ENCODE measurements at regions not wholly inside any gene's neighbourhood (a gene's known extent, or its start where the extent isn't known, plus 50 kb on each side); places are given as distances from the start of the nearest gene placed in this dataset.

- no peaks in the 10 kb centered on the region for H3K27me3 Mint-ChIP-seq (ENCODE audit: low read depth)
- TF ChIP-seq, protein P1, sequence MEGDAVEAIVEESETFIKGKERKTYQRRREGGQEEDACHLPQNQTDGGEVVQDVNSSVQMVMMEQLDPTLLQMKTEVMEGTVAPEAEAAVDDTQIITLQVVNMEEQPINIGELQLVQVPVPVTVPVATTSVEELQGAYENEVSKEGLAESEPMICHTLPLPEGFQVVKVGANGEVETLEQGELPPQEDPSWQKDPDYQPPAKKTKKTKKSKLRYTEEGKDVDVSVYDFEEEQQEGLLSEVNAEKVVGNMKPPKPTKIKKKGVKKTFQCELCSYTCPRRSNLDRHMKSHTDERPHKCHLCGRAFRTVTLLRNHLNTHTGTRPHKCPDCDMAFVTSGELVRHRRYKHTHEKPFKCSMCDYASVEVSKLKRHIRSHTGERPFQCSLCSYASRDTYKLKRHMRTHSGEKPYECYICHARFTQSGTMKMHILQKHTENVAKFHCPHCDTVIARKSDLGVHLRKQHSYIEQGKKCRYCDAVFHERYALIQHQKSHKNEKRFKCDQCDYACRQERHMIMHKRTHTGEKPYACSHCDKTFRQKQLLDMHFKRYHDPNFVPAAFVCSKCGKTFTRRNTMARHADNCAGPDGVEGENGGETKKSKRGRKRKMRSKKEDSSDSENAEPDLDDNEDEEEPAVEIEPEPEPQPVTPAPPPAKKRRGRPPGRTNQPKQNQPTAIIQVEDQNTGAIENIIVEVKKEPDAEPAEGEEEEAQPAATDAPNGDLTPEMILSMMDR (IDR thresholded peaks at IDR 0.05; ENCODE audit: unreplicated experiment in 3 of 3), result no peak
- no peak overlapping the region for H3K4me3 Mint-ChIP-seq
- H3K9me3 Mint-ChIP-seq, result peaks cover 8% of the 10 kb centered on the region
- no peak overlapping the region for H3K27ac Mint-ChIP-seq
- no peaks in the 10 kb centered on the region for H3K36me3 Mint-ChIP-seq (ENCODE audit: low read depth)
- no peaks in the 10 kb centered on the region for H3K4me1 Mint-ChIP-seq
These were observed 179.7 kb upstream of the ROBO1 start for GRCh38 chr3:79947469-79947868.

DNA sequence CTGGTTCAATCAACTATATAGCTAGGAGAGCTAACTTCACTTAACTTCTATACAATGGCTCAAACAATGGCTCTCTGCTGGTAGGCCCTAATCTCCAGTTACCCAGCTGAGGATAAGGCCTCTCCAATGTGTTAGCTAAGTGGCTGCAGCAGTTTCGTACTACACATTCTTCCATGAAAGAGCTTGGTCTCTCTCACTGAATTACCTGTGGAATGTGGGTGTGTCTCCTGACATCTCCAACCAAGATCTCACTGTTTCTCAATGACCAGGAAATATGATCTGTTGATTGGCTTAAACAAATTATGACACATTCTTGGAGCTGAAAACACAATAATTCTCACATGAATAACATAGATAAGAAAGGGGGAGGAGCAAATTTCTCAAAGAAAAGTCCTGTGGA is 169.8 kb upstream of the ROBO1 start:
- Mint-ChIP-seq H3K36me3 (ENCODE audit: low read depth) (no peaks in the 10 kb centered on the region), H3K27ac (no peak overlapping the region), H3K9me3 (no peaks in the 10 kb centered on the region), H3K4me1 (no peaks in the 10 kb centered on the region), H3K27me3 (ENCODE audit: low read depth) (no peaks in the 10 kb centered on the region), H3K4me3 (no peak overlapping the region)
- TF ChIP-seq, protein P1 (IDR thresholded peaks at IDR 0.05; ENCODE audit: unreplicated experiment in 3 of 3), result no peak

GRCh38 chr3:79930196-79930595 is 162.4 kb upstream of the ROBO1 start:
- TF ChIP-seq, protein P1 (IDR thresholded peaks at IDR 0.05; ENCODE audit: unreplicated experiment in 3 of 3), result no peak
- Mint-ChIP-seq H3K4me1 (no peaks in the 10 kb centered on the region), H3K27ac (no peak overlapping the region), H3K27me3 (ENCODE audit: low read depth) (no peaks in the 10 kb centered on the region), H3K4me3 (no peak overlapping the region), H3K9me3 (no peaks in the 10 kb centered on the region), H3K36me3 (ENCODE audit: low read depth) (no peaks in the 10 kb centered on the region)

- Mint-ChIP-seq H3K4me3 (no peak overlapping the region), H3K36me3 (ENCODE audit: low read depth) (no peaks in the 10 kb centered on the region), H3K9me3 (no peaks in the 10 kb centered on the region), H3K27ac (no peak overlapping the region), H3K27me3 (ENCODE audit: low read depth) (no peaks in the 10 kb centered on the region), H3K4me1 (no peaks in the 10 kb centered on the region)
- TF ChIP-seq, protein P1 (IDR thresholded peaks at IDR 0.05; ENCODE audit: unreplicated experiment in 3 of 3), result no peak
These were observed 161.1 kb upstream of the ROBO1 start for GRCh38 chr3:79928687-79929408.

- Mint-ChIP-seq H3K4me1 (no peaks in the 10 kb centered on the region), H3K27me3 (ENCODE audit: low read depth) (no peaks in the 10 kb centered on the region), H3K36me3 (ENCODE audit: low read depth) (no peaks in the 10 kb centered on the region), H3K4me3 (no peak overlapping the region), H3K27ac (no peak overlapping the region), H3K9me3 (no peaks in the 10 kb centered on the region)
- TF ChIP-seq, protein P1 (IDR thresholded peaks at IDR 0.05; ENCODE audit: unreplicated experiment in 3 of 3), result no peak
These were observed 158.7 kb upstream of the ROBO1 start for GRCh38 chr3:79926522-79926921.

- Mint-ChIP-seq H3K9me3 (no peaks in the 10 kb centered on the region), H3K4me3 (no peak overlapping the region), H3K36me3 (ENCODE audit: low read depth) (no peaks in the 10 kb centered on the region), H3K27me3 (ENCODE audit: low read depth) (no peaks in the 10 kb centered on the region), H3K4me1 (no peaks in the 10 kb centered on the region), H3K27ac (no peak overlapping the region)
- TF ChIP-seq, protein P1 (IDR thresholded peaks at IDR 0.05; ENCODE audit: unreplicated experiment in 3 of 3), result no peak
These were observed 154.8 kb upstream of the ROBO1 start for GRCh38 chr3:79922633-79923032.

Data from nephron (organoid).